CD4-positive, alpha-beta T cell treated with Interferon gamma for 1 hour (primary cell): ENCODE measurements at regions not wholly inside any gene's neighbourhood (a gene's known extent, or its start where the extent isn't known, plus 50 kb on each side); places are given as distances from the start of the nearest gene placed in this dataset.

Experiments
- DNase-seq: peaks from one replicate; pipeline ENCODE4 v3.0.0-alpha.2; 2020

DNA sequence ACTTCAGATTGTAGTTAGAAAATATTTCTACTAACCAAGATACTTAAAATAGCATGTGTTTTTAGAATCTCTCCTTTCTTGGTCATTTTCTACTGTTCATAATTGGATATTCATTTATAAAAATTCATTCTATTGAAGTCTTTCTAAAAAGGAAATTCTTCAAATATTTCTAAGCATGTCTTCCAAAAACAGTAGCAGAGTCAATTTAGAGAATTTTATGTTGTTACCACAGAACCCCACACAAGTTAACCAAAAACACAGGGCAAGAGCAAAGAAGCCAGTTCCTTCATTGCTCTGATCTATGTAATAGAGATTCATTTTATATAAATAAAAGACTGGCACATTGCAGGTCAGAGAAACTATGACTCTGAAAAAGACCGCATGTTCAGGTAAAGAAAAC is 345.1 kb upstream of the PITX2 start:
- DNase-seq = no peak

DNA sequence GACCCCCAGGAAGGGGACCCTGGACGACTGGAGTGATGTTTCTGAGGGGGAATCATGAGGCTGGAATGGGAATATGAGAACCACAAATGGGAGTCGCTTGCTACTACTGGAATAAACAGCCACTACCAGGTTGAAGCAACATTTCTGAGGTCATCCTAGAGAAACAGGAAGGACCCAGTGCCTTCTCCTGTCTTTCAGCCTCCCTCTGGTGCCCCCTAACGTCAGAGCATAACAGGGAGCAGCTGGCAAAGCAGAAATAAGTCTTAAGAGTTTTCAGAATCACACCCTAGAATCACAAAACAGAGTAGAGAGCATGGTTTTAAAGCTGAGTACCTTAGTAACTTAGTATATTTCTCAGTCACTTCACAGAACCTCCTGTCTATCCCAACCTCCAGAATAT is 347.8 kb upstream of the PITX2 start:
- no peak for DNase-seq

DNA sequence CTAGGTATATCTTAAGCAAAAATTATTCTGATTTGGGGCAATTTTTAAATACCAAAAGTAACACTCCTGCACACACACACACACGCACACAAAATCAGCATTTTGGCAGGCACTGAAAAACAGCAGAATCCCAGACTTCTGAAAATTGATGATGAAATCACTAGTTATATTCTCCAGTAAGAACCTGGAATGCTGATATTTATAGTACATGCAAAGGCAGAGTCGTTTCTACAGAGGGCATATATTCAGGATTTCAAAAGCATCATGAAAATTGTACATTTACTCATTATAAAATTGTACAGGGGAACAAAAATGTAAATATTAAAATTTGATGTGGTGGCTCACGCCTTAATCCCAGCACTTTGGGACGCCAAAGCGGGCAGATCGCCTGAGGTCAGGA is 352.5 kb upstream of the PITX2 start:
- DNase-seq = no peak

DNA sequence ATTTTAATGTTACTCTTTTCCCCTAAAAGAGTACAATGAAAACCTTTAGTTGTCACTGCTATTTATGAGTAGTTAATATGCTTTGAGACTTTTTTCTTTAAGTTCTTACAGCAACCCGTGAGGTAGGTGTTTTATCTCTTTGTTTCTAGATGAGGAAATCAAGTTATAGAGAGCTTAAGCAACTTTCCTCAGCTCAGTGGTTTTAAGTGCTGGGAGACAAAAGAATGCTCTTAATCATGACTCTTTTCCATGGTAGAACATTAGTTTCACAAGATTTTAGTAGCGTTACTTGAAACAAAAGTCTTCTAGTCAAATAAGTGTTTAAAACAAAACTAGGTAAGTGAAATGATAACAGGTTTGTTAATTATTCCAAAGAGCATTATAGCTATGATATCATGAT is 354.7 kb upstream of the PITX2 start:
- DNase-seq = no peak

DNA sequence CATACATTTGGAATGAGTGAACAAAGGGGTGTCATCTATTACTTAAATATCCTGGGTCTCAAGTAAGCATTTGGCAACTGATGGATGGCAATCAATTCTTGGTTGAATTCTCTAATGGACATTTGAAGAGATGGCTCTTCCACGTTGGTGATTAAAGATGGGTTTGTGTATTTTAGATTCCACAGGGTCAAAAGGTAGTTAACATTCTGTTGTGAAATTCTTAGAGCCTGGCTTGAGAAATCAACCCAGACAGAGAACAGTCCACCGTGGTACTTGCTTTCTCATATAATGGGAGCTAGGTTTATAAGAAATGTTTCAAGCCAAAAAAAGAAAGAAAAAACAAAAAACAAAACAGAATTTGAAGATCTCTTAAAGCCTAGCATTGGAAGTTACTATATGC is 355.9 kb upstream of the PITX2 start:
- DNase-seq = no peak

DNA sequence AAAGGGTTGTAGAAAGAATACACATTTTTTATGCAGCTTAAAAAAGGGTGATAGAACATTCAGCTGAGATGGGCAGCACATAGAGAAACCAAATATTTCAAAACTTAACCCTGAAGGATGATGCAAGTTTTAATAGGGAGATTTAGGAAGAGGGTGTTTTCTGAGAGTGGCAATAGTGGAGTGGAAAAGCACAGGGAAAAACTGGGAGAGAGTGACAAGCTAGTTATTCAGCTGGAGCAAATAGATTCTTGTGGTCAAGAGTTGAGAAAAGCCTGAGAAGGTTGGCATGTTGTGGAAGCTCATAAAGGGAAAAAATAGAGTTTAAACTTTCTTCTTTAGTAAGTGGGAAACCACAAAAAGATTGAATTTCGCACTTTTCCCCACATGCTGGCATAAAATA is 359.6 kb upstream of the PITX2 start:
- DNase-seq = no peak

DNA sequence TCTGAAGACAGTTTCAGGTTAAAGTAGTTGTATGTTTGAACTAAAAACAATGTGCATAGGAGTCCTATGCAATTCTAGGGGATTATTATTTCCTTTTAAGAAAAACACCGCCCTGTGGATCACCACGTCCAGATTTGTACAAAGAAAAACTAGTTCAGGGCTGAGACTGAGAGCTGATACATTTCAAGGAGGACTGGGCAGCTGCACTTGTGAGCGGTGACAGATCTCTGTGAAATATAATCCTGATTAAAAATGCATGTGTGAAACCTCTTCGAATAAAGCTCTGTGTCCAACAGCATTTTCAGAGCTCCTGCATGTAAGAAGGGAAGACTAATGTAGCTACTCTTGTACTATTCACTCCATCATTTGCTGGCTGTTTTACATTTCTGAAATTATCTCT is 365.8 kb upstream of the PITX2 start:
- no peak for DNase-seq

DNA sequence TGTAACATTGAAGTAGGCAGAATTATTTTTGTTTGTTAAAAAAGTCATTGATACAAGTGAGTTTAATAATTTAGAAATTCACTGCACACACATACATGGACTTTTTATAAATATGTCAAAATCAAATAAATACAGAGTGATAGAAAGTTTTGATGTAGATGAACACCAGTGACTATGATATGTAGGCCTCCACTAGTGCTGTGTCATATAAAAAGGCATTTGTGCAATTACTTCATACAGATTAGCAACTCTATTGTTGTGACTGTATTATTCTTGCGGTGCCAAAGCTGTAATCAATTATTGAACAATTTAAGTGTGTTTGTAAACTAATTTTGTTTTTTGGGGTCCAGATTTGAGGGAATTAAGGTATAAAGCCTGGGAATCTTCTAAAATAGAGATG is 366.2 kb upstream of the PITX2 start:
- DNase-seq = no peak

DNA sequence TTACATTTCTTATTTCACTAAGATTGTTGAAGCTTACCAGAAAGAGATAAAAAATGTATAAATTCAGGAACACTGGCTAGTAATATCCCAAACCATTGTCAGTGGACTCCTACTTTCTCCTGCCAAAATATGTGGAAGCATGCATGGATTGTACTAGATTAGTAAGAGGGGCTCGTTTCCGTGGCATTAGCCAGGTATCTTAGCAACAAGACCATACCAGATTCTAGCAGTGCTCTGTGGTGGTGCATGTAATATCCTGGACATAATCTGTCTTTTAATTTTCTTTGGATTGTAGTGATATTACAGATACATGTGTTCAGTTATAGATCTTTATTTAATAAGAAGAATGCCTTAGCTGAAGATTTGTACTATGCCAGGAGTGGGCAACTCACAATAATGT is 371.9 kb upstream of the PITX2 start:
- DNase-seq = no peak

DNA sequence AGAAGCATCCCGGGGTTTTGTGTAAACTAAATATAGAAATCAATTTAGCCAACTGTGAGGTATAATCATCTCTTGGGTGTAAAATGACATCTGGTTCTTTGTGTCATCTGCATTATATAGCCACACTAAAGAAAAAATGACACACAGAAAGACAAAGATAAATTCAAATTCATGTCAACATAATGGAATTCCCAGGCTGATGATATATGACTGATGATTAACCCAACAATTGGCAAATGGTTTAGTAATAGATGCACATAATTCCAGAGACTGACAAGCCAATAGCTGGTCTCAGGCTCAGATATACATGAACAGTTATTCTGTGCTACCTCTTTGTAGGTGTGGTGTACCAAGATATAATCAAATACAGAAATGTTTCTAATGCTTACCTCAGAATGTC is 375.4 kb upstream of the PITX2 start:
- DNase-seq = no peak

DNA sequence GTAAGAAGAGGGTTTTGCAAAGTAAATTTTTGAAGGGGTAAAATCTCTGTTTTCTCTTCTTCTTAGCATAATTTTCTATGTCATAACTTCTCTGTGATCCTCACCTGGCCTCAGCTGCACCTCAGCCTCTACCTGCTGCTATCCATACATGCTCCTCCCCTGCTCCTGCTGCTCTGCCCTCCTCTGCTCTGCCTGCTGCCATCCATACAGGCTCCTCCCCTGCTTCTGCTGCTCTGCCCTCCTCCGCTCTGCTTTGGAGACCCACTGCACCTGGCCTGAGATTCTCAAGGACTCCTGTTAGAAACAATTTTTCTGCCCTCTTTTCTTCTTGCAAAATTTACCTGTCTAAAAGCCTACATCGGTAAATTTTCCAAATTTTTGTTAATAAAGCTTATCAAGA is 388.6 kb upstream of the PITX2 start:
- no peak for DNase-seq

DNA sequence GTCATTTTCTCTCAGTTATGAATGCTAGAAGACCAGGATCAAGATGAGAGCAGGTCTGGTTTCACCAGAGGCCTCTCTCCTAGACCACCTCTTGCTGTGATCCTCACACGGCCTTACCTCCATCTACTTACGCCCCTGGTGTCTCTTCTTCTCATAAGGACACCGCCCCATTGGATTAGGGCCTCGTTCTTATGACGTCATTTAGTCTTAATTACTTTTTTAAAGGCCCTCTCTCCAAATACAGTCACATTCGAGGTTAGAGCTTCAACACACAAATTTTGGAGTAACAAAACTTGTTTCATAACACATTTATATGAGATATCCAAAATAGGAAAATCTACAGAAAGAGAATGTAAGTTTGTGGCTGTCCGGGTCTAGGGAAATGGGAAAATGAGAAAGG is 391.0 kb upstream of the PITX2 start:
- no peak for DNase-seq

DNA sequence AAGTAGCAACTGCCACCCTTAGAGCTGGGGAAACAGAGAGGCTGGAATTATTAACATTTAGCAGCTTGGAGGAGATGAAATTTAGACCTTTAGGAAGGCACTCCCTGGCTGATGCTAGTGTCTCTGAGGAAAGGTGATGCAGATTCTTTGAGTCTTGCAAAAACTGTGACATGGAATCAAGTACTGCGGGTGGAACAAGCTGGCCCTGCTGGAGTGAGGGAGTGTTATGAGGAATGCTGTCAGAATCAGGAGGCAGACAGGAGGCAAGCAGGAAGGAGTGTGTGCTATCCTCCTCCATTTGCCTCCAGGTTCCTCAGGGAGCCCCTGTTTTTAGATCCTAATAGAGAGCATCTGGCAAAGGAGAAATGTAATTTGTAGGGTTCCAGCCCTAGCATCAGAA is 391.7 kb upstream of the PITX2 start:
- DNase-seq = no peak

DNA sequence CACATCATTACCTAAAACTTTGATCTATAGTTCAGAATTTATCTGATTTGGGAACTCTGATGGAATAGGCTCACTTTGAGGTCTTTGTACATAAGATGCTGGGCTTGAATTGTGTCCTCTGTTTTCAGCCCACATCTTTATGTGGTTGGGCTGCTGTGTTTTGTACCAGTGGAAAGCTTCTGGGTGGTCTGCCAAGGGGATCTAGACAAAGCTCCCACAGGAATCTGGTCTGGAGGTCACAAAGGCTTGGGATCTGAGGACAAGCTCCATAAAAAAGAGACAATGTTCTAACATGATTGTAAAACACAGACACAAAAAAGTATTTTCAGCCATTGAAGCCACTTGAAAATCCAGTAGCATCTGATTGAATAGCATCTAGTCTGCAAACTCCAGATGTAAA is 393.5 kb upstream of the PITX2 start:
- DNase-seq = no peak

DNA sequence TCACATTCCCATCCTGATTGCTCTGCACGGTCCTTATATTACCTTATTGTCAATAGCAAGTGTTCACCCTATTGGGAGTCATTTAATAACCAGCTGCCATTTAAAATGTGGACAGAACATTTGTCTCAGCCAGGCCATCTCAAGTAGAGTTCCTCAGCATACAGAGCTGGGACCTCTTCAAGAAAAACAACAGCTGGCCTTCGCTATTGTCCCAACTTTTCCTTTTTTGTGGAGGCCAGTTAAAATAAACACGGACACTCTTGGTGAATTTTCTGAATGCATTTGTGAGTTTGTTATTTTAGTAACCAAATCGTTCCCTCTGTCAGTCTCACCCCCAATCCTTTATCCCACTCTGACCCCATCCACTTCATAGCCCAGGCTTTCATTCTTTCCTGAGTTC is 395.3 kb upstream of the PITX2 start:
- no peak for DNase-seq

DNA sequence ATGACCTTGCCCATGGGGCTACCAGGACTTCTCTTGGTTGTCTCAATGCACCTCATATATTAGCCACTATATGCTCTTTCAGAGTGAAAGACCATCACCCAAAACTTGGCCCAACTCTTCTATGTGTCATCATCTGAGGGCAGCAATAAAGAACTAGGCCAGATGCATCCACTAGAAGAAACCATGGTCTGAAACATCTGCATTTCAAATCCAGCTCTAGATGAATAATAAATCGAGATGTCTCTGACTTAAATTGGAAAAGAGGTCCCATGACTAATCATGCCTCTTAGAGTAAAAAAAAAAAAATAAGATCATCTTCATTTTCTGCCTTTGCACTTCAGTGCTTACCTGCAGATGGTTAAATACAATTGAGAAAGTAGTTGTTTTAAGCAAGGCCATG is 397.6 kb upstream of the PITX2 start:
- DNase-seq = no peak

DNA sequence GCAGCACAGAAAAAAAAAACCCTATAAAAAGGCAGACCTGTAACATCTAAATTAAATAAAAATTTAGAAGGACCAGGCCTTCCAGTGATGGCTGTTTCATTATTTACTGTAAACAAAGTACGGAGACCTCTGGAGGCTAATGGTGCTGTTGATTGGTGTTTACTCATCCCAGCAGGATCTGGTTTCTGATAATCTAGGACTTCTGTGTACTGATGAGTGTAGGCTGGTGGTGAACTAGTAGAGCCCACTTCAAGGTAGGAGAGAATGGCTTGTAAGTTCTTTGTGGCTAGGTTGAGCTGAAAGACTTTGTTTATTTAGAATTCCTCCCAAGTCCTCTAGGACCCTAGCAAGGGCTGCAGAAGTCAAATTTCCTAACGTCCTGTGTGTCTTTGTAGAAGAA is 398.1 kb upstream of the PITX2 start:
- no peak for DNase-seq

DNA sequence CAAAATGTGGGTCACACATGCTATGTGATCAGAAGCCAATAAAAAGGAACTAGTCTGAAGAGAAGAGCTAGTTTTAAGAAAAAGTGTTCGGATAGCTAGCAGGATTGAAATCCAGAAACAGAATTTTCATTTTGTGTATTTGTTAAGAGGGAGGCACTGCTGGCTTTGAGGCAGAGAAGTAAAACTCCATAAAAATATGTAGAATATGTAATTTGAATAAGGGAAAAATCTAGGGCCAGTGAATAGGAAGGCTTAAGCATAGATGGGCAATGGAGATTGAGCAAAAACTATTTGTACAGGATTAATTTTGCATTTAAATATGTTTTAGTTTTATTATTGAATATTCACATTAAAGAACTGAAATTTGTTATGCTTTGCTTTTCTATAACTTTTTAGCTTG is 399.9 kb upstream of the PITX2 start:
- DNase-seq = no peak

DNA sequence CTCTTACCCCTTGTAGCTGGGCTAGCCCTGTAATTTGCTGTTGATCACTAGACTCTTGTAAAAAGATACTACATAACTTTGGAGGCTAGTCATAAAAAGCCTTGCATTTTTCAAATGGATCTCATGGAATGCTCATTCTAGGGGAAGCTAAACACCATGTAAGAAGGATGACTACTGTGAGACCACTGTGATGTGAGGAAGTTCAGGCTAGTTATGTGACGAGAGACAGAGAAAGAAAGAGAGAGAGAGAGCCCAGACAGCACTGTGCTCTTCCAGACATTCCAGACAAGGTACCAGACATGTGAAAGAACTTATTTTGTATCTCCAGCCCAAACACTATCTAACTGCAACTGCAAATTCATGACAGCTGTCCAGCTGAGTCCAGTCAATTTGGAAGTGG is 404.6 kb upstream of the PITX2 start:
- DNase-seq = no peak

DNA sequence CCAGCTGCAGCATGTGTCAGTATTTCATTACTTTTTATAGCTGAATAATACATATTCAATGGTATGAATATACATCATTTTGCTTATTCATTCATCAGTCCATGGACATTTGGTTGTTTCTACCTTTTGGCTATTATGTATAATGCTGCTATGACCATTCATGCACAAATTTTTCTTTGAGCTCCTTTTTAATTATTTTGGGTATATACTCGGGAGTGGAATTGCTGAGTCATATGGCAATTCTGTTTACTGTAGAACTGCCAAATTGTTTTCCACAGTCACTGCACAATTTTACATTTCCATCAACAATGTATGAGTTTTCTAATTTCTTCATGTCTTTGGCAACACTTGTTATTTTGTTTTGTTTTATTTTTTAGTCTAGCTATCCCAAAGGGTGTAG is 405.9 kb upstream of the PITX2 start:
- no peak for DNase-seq

DNA sequence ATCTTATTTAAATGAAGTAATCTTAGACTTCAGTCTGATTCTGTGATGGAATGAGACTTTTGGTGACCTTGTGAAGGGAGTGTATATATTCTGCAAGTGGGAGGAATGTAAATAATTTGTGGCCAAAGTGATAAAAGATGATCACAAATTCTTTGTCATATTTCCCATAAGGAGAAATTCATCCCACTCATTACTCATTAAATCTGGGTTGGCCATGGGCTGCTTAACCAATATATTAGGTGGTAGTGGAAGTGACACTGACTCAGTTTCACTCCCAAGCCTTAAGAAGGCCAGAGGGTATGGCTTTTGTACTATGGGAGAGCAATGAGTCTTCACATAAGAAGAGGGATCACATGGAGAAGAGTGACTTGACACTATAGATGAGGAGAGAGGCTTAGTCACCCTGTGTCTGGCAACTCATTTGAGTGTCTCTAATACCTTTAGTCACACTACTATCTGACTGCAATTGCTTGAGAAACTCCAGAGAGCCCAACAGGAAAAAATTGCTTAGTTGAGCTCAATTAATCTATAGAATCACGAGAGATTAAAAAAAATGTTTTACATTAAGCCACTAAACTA is 408.2 kb upstream of the PITX2 start:
- DNase-seq = no peak

DNA sequence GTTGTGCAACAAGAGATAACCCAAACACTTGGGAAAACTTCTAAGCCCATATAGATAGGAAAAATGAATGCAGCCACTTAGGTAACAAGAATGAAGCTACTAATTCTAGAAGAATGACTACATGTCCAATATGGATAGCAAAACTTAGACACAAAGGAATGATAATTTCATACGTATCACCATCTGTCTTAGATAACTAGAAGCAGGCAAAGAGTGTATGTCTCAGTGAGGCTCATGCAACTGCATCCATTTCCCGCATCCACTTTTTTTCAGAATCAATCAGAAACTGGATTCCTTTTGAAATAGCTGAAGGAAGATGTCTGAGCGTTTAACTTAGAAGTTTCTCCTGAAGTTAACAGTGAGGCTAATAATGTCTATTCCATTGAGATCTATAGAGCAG is 408.7 kb upstream of the PITX2 start:
- no peak for DNase-seq

DNA sequence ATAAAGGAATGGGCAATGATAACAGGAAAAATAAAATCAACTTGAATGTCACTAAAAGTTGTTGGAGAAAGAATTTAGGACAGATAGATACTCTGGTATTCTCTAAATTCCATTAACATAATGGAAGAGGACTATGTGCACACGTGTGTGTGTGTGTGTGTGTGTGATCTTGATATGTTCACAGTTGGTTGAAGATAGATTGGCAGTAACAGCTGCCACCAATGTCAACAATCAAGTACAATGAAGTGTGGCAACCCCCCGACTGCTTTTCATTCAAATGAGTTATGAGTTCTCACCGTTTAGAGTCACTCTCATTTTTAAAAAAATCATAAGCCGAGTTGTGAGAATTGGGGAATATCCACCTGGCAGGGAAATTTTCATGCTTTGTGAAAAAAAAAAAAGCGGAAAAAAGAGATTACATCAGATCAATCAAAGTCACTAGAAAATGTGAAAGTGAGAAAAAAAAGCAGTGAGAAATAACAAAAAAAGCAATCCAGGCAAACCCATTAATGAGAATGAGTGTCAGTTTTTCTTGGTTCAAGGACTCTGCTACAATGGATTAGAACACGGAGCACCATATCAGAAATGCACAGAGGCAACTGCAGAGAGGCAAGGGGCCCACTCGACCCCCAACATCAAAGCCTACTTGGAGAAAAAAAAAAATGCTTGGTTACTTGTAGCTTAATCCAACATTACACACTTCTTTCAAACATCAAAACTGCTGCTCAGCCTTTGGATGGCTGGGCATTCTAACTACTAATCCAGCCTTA is 414.9 kb upstream of the PITX2 start:
- no peak for DNase-seq

DNA sequence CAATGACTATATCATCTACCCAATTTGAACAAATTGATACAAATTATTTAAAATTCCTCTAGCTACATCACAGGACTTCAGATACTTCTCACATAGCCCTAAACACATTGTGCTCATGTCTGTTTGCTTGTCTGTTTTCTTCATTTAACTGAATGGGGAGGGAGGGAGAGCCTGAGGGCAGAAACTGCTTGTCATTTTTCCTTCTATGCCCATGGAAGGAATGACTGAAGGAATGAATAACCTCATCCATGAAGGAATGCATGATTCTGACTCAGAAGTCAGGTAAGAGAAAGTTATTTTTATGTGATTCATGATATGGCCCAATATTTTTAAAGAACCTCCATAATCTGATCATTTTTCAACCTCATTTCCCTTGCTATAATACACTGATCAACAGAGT is 418.0 kb upstream of the PITX2 start:
- no peak for DNase-seq

DNA sequence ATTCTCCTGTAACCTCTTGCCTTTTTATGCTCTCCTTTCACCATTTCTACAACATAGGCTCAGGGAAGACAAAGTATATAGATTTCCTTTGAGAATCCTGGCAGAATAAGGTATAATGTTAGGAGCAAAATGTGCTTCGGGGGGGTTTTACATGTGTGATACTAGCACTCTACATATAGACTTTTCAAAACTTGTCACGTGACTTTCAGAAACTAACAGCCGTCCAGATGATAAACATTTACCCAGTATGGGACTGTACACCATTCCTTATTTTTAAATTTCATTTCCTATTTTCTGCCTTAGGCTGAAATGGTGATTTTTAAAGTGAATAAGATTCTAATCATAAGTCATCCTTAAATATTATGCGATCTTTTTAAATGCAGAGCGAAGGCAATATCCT is 420.4 kb upstream of the PITX2 start:
- no peak for DNase-seq
